ENCODE measurements at regions not wholly inside any gene's neighbourhood (a gene's known extent, or its start where the extent isn't known, plus 50 kb on each side); places are given as distances from the start of the nearest gene placed in this dataset.

DNA sequence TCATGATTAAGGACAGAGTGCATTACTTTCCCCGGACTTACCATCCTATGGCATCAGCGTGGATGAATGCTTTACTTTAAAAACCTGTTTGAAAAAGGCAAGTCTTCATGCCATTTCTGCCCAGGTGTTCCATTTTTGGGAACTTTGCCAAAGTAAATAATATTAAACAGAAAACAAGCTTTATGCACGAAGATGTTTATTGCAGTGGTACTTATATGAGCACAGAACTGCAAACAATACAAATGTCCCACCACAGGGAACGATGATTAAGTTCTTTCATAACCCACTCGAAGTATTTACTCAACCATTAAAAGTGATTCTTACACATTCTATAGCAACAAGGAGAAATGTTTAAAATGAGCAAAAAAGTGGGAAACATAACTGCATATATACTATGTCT, 109.7 kb upstream of the GDF10 start:
- no peak for DNase-seq (ENCODE audit: low spot score)

DNA sequence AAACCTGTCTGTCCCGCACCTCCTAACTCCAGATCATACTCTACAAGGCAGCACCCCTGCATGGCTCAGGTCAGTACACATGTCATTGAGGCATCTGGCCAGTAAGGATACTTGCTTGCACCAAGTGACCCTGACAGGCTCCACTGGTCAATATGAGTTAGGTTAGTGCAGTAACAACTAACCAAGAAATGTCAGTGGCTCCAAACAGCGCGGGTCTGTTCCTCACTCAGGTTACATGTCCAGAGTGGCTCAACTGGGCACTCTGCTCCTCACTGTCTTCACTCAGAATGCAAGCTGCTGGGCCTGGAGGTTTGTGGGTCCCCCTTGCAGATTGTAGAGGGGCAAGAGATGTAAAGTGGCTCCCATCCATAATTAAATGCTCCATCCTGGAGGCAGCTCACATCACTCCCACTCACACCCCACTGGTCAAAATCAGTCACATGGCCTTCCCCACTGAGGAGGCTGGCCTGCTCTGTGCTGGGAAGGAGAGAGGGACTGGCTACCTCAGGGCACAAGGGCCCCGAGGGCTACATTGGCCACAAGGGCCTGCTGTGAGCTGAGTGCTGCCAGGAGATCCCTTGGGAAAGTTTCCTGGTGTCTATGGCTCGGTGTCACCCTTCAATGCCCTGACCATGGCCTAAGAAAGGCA, 109.1 kb upstream of the GDF10 start:
- no peak for DNase-seq (ENCODE audit: low spot score)

DNA sequence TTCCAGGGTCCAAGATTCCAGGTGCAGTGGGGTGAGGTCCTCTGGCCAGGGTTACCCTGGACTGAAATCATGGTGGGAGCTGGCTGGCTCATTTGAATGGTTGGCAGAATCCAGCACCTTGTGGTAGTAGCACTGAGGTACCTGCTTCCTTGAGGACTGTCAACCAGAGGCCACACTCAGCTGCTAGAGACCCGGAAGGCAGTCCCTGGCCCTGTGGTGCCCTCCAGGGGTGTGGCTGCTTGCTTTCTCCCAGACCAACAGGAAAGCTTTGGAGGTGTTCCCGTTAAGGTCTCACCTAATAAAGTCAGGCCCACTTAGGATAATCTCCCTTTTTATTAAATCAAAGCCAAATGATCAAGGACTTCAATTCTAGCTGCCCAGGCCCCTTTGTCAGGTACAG, 107.7 kb upstream of the GDF10 start:
- DNase-seq (ENCODE audit: low spot score) = no peak

- no peak for DNase-seq (ENCODE audit: low spot score)
These were observed 106.3 kb upstream of the GDF10 start for GRCh38 chr10:47193666-47194065.

- DNase-seq (ENCODE audit: low spot score) = no peak
These were observed 104.6 kb upstream of the GDF10 start for GRCh38 chr10:47195274-47195885.

- no peak for DNase-seq (ENCODE audit: low spot score)
These were observed 103.3 kb upstream of the GDF10 start for GRCh38 chr10:47196691-47197090.

- no peak for DNase-seq (ENCODE audit: low spot score)
These were observed 101.8 kb upstream of the GDF10 start for GRCh38 chr10:47198221-47198620.

- DNase-seq (ENCODE audit: low spot score) = no peak
These were observed 94.8 kb upstream of the GDF10 start for GRCh38 chr10:47205192-47205591.

- DNase-seq (ENCODE audit: low spot score) = no peak
These were observed 93.3 kb upstream of the GDF10 start for GRCh38 chr10:47206449-47207280.

DNA sequence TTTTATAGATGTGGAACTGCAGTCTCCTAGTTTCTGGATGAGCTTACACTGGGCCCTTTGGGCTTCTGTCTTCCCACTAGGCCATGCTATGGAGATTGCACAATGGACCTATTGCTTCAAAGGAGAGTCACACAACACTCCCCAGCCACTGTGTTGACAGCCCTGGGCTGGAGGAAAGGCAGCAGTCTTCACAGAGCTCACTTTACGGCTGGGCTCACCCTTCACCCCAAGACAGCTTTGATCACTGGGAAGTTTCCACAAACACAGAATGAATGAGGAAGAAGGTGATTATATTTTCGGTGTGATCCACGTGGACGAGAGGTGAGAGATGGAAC, 92.7 kb upstream of the GDF10 start:
- no peak for DNase-seq (ENCODE audit: low spot score)

- no peak for DNase-seq (ENCODE audit: low spot score)
These were observed 92.0 kb upstream of the GDF10 start for GRCh38 chr10:47207894-47208469.

GRCh38 chr10:47209466-47209865, 90.5 kb upstream of the GDF10 start:
- no peak for DNase-seq (ENCODE audit: low spot score)

- no peak for DNase-seq (ENCODE audit: low spot score)
These were observed 85.5 kb upstream of the GDF10 start for GRCh38 chr10:47214520-47214919.

GRCh38 chr10:47217113-47217512, 82.9 kb upstream of the GDF10 start:
- no peak for DNase-seq (ENCODE audit: low spot score)

DNA sequence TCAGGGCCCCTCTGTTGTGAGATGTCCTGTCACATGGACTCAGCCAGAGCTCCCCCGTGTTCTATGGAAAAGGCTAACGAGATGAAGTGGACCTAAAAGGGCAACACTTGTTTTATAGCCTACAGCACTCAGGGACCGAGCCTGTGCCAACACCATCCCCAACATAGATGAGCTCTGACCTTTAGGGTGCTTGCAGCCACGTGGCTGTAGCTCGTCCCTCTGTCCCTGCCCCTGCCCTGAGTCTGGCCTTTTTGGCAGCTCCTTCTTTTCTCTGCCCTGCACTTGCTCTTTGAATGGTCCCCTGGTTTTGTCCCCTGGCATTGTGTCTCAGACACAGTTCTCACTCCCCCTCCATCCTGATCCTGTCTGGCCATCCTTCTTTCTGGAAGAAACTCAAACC, 81.2 kb upstream of the GDF10 start:
- DNase-seq (ENCODE audit: low spot score) = no peak

GRCh38 chr10:47222461-47222860, 77.5 kb upstream of the GDF10 start:
- DNase-seq (ENCODE audit: low spot score) = no peak

GRCh38 chr10:47223236-47223635, 76.8 kb upstream of the GDF10 start:
- no peak for DNase-seq (ENCODE audit: low spot score)

DNA sequence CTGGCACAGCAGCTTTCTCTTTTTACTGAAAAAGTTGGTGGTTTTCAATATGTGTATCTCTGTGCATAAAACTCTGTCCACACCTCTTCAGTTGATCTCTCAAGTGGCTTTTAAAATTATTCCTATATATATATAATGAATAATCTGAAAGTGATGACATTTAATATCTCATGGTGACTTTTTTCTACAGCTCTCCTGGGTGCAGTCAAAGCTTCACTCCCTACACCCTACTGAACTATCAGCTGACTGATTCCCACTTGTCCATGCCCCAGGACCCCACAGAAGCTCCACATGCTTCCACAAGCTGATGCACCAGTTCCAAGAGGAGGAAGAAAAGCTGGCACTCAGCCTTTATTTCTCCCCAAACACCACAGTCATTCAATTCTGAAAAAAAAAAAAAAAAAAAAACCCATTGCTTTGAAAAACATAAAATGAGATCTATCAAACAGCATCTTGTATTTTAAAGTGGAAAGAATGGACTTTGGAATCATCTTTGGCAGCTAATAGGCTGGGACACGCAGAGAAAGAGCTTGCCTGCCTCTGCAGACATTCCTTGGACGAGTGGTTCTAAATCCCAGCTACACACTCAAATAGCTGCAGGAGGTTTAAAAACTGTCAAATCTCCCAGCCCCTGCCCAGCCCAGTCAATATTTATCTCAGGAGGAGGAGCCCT, 75.3 kb upstream of the GDF10 start:
- no peak for DNase-seq (ENCODE audit: low spot score)

- DNase-seq (ENCODE audit: low spot score) = no peak
These were observed 74.6 kb upstream of the GDF10 start for GRCh38 chr10:47225219-47225927.

DNA sequence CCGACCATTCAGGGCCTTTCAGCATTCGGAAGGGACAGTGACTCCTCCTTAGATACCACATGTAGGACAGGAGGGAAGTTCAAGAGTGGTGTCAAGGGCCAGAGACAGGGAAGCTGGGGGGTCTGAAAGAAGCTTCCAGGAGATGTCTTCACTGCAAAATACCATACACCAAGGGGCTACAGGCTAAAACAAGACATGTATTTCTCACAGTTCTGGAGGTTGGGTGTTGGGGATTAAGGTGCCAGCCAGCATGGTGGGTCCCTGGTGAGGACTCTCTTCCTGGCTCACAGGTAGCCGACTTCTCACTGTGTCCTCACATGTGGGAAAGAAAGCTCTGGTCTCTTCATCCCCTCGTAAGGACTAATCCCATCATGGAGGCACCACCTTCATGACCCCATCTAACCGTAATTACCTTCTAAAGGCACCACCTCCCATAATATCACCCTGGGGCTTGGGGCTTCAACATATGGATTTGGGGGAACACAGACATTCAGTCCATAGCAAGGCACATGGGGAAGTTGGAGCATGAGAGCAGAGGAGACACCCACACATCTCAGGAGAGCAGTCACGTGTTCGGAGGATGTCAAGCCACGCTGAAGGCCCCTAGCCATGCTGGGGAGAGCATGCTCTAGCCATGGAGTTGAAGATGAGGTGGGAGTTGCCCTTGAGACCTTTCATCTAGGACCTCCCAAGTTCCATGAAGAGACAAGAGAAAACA, 73.9 kb upstream of the GDF10 start:
- DNase-seq (ENCODE audit: low spot score) = no peak

GRCh38 chr10:47230482-47230881, 69.5 kb upstream of the GDF10 start:
- no peak for DNase-seq (ENCODE audit: low spot score)
